Glutamatergic neuron (in vitro differentiated cells): ENCODE measurements at regions not wholly inside any gene's neighbourhood (a gene's known extent, or its start where the extent isn't known, plus 50 kb on each side); places are given as distances from the start of the nearest gene placed in this dataset.
A peak's percentile ranks its signal among the peaks of the same experiment; 100 is the strongest.

Source experiments
- DNase-seq: peaks from one replicate; pipeline ENCODE4 v3.0.0; 2022
- H3K27ac Mint-ChIP-seq: one replicate; pipeline ENCODE4 v1.8.0; 2020; ENCODE audit warnings: mild to moderate bottlenecking, mixed read lengths, inconsistent platforms; ENCODE audit not compliant: unreplicated experiment
- H3K27me3 Mint-ChIP-seq: one replicate; pipeline ENCODE4 v1.8.0; 2020; ENCODE audit warnings: mild to moderate bottlenecking, moderate library complexity, mixed read lengths, inconsistent platforms; ENCODE audit not compliant: unreplicated experiment
- H3K36me3 Mint-ChIP-seq: one replicate; pipeline ENCODE4 v1.8.0; 2020; ENCODE audit warnings: mild to moderate bottlenecking, mixed read lengths, inconsistent platforms; ENCODE audit not compliant: unreplicated experiment
- H3K4me1 Mint-ChIP-seq: one replicate; pipeline ENCODE4 v1.8.0; 2020; ENCODE audit warnings: mild to moderate bottlenecking, low read depth, mixed read lengths, inconsistent platforms; ENCODE audit not compliant: unreplicated experiment
- H3K4me3 Mint-ChIP-seq: one replicate; pipeline ENCODE4 v1.8.0; 2020; ENCODE audit warnings: mild to moderate bottlenecking, mixed read lengths, inconsistent platforms; ENCODE audit not compliant: unreplicated experiment
- H3K9me3 Mint-ChIP-seq: one replicate; pipeline ENCODE4 v1.8.0; 2020; ENCODE audit warnings: mild to moderate bottlenecking, moderate library complexity, mixed read lengths, inconsistent platforms; ENCODE audit not compliant: unreplicated experiment
- CTCF ChIP-seq: fragments of 200-600 bp; sonication (generic); IDR thresholded peaks from one replicate; pipeline ENCODE4 v1.5.0; 2021; ENCODE audit not compliant: partially characterized antibody, unreplicated experiment

DNA sequence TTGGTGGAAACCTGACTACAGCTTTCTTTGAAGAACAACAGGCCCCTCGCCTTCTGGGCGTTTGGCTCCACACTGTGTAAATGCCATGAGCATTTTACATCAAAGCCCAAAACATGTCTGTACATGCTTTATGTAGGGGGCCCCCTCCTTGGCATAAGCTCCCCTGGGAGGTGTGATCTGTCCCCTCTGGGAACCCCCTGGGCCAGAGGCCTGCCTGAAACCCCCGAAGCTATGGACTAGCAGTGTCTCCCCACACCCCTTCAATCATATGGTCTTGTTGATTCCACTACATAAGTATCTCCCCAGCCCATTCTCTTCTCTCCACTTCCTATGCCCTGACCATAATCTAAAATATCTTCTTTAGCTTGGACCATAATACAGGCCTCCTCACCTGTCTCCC, 241.5 kb downstream of the C1orf94 start:
- Mint-ChIP-seq H3K9me3 (peaks cover 2% of the 10 kb centered on the region), H3K27ac (no peak overlapping the region), H3K27me3 (no peaks in the 10 kb centered on the region), H3K4me3 (no peak overlapping the region), H3K36me3 (no peaks in the 10 kb centered on the region), H3K4me1 (peaks cover 5% of the 10 kb centered on the region)
- DNase-seq: no peak
- no peak for TF ChIP-seq CTCF

DNA sequence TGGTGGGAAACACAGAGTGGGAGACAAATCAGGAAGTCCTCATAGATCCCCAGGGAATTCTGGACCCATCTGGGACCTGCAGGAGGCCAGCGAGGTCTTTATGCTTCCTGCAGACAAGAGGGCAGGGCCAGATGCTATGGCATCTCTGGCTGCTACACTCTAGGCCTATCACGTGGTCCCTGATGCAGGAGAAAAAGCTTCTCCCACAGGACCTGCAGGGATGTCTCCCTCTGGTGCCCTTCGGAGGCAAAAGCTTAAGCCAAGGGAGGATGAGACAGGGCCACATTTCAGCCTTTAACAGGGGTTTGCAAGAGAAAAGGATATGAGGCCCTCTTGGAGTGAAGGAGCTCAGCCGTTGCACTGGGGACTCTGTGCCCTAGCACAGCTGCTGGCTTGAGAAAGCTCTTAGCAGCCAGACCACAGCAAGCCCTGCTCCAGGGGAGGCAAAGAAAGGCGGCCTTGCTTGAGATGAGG, 243.0 kb downstream of the C1orf94 start:
- no peaks in the 10 kb centered on the region for H3K27me3 Mint-ChIP-seq
- peaks cover 5% of the 10 kb centered on the region for H3K4me1 Mint-ChIP-seq
- no peak for TF ChIP-seq CTCF
- no peak overlapping the region for H3K27ac Mint-ChIP-seq
- peaks cover 2% of the 10 kb centered on the region for H3K9me3 Mint-ChIP-seq
- no peak overlapping the region for H3K4me3 Mint-ChIP-seq
- no peaks in the 10 kb centered on the region for H3K36me3 Mint-ChIP-seq
- peak; percentile 38 for DNase-seq

DNA sequence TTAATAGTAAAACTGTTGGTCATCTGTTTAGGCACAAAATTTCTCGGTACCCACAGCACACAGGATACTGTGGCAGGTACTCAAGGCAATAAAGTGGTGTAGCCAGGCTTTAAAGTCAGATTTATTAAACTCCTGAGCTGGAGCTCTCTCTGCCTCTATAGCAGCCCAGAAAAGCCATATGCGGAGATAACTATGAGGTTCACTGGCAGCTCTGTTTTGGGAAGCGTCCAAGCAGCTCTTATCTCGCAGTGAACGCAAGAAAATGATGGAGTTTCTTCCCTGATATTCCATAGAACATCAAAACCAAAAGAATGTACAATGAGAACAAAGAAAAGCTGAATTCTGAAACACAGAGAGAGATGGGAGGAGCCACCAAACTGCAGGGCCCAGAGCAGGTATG, 248.3 kb downstream of the C1orf94 start:
- Mint-ChIP-seq H3K27me3 (no peaks in the 10 kb centered on the region), H3K9me3 (peaks cover 3% of the 10 kb centered on the region), H3K36me3 (no peaks in the 10 kb centered on the region), H3K4me3 (no peak overlapping the region), H3K27ac (no peak overlapping the region), H3K4me1 (no peaks in the 10 kb centered on the region)
- DNase-seq: no peak
- no peak for TF ChIP-seq CTCF

DNA sequence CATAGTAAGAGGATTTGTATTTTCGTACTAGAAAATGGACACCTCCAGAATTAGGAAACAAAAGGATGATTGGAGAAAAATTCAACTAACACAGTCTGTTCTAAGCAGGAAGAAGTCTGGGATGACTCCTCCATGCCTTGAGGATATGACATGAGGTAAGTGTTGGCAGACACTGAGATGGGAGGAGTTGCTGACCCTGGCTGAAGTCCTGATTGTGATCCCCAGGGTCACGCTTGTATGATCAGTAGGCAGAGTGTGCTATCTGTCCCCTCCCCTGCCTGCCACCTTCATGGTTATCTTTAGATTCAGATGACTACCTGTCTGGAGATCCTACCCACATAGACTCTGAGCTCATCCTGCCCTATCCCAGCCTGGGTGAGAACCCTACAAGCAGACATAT, 249.1 kb downstream of the C1orf94 start:
- no peak overlapping the region for H3K27ac Mint-ChIP-seq
- TF ChIP-seq CTCF: no peak

DNA sequence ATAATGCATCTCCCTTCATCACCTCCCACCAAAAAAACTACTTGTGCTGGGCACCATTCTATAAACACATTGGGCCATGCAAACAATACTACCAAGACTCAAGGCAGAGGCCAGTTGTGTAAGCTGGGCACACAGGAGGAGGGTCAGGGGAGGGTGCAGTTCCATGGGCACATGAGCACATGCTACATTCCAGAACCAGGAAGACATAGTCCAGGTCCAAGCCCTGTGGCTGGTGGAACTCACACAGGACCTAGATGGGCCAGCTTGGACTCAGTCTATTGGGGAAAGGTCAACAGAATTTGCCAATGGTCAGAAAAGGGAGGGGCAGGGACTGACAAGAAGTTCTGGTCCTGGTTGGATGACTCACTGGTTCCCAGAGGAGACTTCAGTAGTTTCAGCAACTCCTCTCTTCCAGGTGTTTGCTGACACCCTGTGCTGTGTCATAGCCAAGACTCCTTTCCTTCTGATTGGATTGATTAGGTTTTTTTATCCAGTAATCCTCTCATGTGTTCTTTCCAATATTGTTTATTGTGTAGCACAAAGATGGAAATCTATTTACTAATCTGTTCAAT, 249.7 kb downstream of the C1orf94 start:
- no peaks in the 10 kb centered on the region for H3K27me3 Mint-ChIP-seq
- no peak for DNase-seq
- no peaks in the 10 kb centered on the region for H3K4me1 Mint-ChIP-seq
- no peak overlapping the region for H3K27ac Mint-ChIP-seq
- peaks cover 3% of the 10 kb centered on the region for H3K9me3 Mint-ChIP-seq
- H3K4me3 Mint-ChIP-seq: no peak overlapping the region
- TF ChIP-seq CTCF: no peak
- no peaks in the 10 kb centered on the region for H3K36me3 Mint-ChIP-seq

More for the DNA sequence above, 249.1 kb downstream of the C1orf94 start:
- no peaks in the 10 kb centered on the region for H3K27me3 Mint-ChIP-seq
- no peaks in the 10 kb centered on the region for H3K36me3 Mint-ChIP-seq
- H3K9me3 Mint-ChIP-seq: peaks cover 3% of the 10 kb centered on the region
- no peaks in the 10 kb centered on the region for H3K4me1 Mint-ChIP-seq
- no peak for DNase-seq
- no peak overlapping the region for H3K4me3 Mint-ChIP-seq
